ENCODE measurements at regions not wholly inside any gene's neighbourhood (a gene's known extent, or its start where the extent isn't known, plus 50 kb on each side); places are given as distances from the start of the nearest gene placed in this dataset.

DNA sequence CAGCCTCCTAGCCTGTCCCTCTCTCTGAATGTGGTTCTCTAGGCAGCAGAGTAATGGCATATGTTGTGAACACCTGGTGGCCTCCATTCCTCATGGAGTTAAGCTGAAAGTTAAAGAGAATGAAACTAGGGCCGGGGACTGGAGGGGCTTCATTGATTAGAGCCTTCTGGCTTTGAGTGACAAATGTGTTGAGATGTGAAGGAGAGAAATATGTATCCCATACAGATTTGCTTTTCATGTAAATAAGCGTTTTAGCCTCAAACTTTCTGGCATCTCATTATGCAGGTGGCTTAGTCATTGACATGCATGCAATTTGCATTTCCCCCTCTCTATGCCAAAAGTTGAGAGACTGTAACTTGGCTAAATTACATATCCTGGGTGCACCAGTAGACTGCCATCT is 537.7 kb upstream of the EEF2KMT start:
- H3K4me1 ChIP-seq (ENCODE audit: control insufficient read depth in 5 of 5, insufficient read depth in 5 of 5, low read length in 5 of 5), result peaks cover 0 to 4% (median 0%) of the 10 kb centered on the region in 5 donors
- no peak overlapping the region for H3K27ac ChIP-seq (ENCODE audit: low read depth in 1 of 2, low read length in 1 of 2)
- no peaks in the 10 kb centered on the region for H3K36me3 ChIP-seq (ENCODE audit: control insufficient read depth in 4 of 4, insufficient read depth in 4 of 4, low read length in 4 of 4)
- no peak overlapping the region for H3K4me3 ChIP-seq
- TF ChIP-seq, protein P1, sequence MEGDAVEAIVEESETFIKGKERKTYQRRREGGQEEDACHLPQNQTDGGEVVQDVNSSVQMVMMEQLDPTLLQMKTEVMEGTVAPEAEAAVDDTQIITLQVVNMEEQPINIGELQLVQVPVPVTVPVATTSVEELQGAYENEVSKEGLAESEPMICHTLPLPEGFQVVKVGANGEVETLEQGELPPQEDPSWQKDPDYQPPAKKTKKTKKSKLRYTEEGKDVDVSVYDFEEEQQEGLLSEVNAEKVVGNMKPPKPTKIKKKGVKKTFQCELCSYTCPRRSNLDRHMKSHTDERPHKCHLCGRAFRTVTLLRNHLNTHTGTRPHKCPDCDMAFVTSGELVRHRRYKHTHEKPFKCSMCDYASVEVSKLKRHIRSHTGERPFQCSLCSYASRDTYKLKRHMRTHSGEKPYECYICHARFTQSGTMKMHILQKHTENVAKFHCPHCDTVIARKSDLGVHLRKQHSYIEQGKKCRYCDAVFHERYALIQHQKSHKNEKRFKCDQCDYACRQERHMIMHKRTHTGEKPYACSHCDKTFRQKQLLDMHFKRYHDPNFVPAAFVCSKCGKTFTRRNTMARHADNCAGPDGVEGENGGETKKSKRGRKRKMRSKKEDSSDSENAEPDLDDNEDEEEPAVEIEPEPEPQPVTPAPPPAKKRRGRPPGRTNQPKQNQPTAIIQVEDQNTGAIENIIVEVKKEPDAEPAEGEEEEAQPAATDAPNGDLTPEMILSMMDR (IDR thresholded peaks at IDR 0.05; ENCODE audit: control extremely low read depth, extremely low read depth), result no peak
- no peak for DNase-seq
- H3K27me3 ChIP-seq (ENCODE audit: control insufficient read depth in 3 of 3, insufficient read depth in 3 of 3, low read length in 2 of 3), result no peaks in the 10 kb centered on the region
- H3K9ac ChIP-seq (ENCODE audit: insufficient read depth in 1 of 2, low read length in 2 of 2), result no peak overlapping the region
- H3K9me3 ChIP-seq (ENCODE audit: control insufficient read depth in 4 of 4, insufficient read depth in 3 of 4, low read length in 3 of 4), result no peaks in the 10 kb centered on the region
- ATAC-seq (ENCODE audit: insufficient read depth, low FRiP score), result no peak
- 78 to 81% methylated on average over 2 of the region's 2 CpGs for WGBS, 2 donors

DNA sequence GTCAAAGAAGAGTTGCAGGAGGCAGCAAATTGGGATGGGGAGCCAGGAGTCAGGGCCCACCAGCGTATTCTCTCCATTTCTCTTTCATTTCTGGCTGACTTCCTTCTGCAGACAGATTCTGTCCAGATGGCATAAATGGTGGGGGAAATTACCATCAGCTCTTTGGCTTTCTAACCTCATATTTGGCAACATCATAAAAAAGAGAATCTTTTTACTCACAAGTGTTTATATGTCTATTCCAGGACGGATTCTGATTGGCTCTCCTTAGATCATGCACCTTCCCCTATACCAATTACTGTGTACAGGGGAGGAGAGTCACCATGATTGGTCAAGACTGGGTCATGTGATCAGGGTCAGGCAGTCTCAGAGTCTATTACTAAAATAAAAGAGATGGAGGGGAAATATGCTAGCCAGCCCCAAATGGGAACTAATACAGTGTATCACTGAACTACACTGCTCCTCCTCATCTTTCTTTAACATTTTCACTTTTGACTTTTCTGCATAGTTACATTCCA is 537.1 kb upstream of the EEF2KMT start:
- ATAC-seq (ENCODE audit: insufficient read depth, low FRiP score) (no peak), DNase-seq (no peak)
- H3K9me3 ChIP-seq (ENCODE audit: control insufficient read depth in 4 of 4, insufficient read depth in 3 of 4, low read length in 3 of 4), result no peaks in the 10 kb centered on the region
- no peaks in the 10 kb centered on the region for H3K27me3 ChIP-seq (ENCODE audit: control insufficient read depth in 3 of 3, insufficient read depth in 3 of 3, low read length in 2 of 3)
- H3K4me3 ChIP-seq, result no peak overlapping the region
- H3K27ac ChIP-seq (ENCODE audit: low read depth in 1 of 2, low read length in 1 of 2), result no peak overlapping the region
- no peak overlapping the region for H3K9ac ChIP-seq (ENCODE audit: insufficient read depth in 1 of 2, low read length in 2 of 2)
- no peaks in the 10 kb centered on the region for H3K4me1 ChIP-seq (ENCODE audit: control insufficient read depth in 5 of 5, insufficient read depth in 5 of 5, low read length in 5 of 5)
- no peaks in the 10 kb centered on the region for H3K36me3 ChIP-seq (ENCODE audit: control insufficient read depth in 4 of 4, insufficient read depth in 4 of 4, low read length in 4 of 4)
- TF ChIP-seq, protein P1 (IDR thresholded peaks at IDR 0.05; ENCODE audit: control extremely low read depth, extremely low read depth), result no peak
- 56 to 70% methylated on average over 2 of the region's 2 CpGs for WGBS, 2 donors

DNA sequence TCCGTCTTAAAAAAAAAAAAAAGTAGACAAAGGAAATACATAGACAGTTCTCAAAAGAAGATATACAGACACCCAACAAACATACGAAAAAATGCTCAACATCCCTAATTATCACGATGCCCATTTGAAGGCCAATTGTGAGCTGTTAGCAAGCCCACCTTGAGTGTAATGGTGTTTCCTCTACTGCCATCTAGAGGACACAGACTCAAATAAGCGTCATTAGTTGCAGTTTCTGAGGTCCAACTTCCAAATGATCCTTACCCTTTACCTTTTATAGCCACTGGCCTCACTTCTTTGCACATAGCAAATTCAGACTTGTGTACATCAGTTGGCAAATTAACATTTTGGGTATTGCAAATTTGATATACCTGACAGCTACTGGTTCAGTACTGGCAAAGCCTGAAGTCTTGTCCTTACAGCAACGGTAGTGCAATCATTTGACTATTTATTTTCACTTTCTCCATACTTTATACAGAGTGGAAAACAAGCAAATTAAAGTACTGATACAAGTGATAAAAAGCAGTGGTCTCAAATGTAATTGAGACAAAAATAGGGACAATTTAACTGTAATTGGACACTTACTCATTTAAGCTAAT is 536.3 kb upstream of the EEF2KMT start:
- no peaks in the 10 kb centered on the region for H3K27me3 ChIP-seq (ENCODE audit: control insufficient read depth in 3 of 3, insufficient read depth in 3 of 3, low read length in 2 of 3)
- TF ChIP-seq, protein P1 (IDR thresholded peaks at IDR 0.05; ENCODE audit: control extremely low read depth, extremely low read depth), result no peak
- no peaks in the 10 kb centered on the region for H3K36me3 ChIP-seq (ENCODE audit: control insufficient read depth in 4 of 4, insufficient read depth in 4 of 4, low read length in 4 of 4)
- peak in 2 of 3 donors; percentile 11 to 34 for DNase-seq
- WGBS, 2 donors, result 34 to 40% methylated on average over 5 of the region's 5 CpGs
- no peaks in the 10 kb centered on the region for H3K9me3 ChIP-seq (ENCODE audit: control insufficient read depth in 4 of 4, insufficient read depth in 3 of 4, low read length in 3 of 4)
- no peak overlapping the region for H3K27ac ChIP-seq (ENCODE audit: low read depth in 1 of 2, low read length in 1 of 2)
- H3K4me1 ChIP-seq (ENCODE audit: control insufficient read depth in 5 of 5, insufficient read depth in 5 of 5, low read length in 5 of 5), result no peaks in the 10 kb centered on the region
- no peak for ATAC-seq (ENCODE audit: insufficient read depth, low FRiP score)
- H3K9ac ChIP-seq (ENCODE audit: insufficient read depth in 1 of 2, low read length in 2 of 2), result no peak overlapping the region
- no peak overlapping the region for H3K4me3 ChIP-seq

Data from lung (tissue), 11 donors.